IMR-90 (cell line): ENCODE measurements at regions not wholly inside any gene's neighbourhood (a gene's known extent, or its start where the extent isn't known, plus 50 kb on each side); places are given as distances from the start of the nearest gene placed in this dataset.

Experiments
- ATAC-seq: fragments of 200-7000 bp; cut with Tn5 transposase; 2 replicates; pipeline ENCODE4 v1.9.1; 2020; ENCODE audit warnings: low read depth, mild to moderate bottlenecking, moderate library complexity
- BruUV-seq: library from RNA; stranded (reverse); fragments of 400-500 nt; replicated peaks from 2 replicates; lab custom pipeline; 2021; lab: Mats Ljungman, UMichigan
- CTCF ChIA-PET: fragments of 300-600 bp; formaldehyde crosslinking; extraction: SDS; loops from one replicate; lab custom pipeline; 2021; ENCODE audit warnings: antibody characterized with exemption; lab: Yijun Ruan, JAX
- POLR2A ChIA-PET: fragments of 300-600 bp; sonication (Branson Sonifier 250); formaldehyde crosslinking; loops from one replicate; lab custom pipeline; 2022; ENCODE audit warnings: antibody characterized with exemption; ENCODE audit not compliant: unreplicated experiment; lab: Charles Lee
- DNase-seq: peaks from one replicate; pipeline ENCODE4 v3.0.0; 2013
- H2AFZ ChIP-seq: replicated peaks from 2 replicates; pipeline ENCODE3; 2013; ENCODE audit warnings: low read length, mild to moderate bottlenecking; ENCODE audit not compliant: poor library complexity
- H2AK5ac ChIP-seq: 2 replicates; pipeline ENCODE4 v1.6.1; 2013; ENCODE audit warnings: low read depth, low read length, inconsistent platforms
- H2AK9ac ChIP-seq: replicated peaks from 2 replicates; pipeline ENCODE3; 2013; ENCODE audit warnings: mild to moderate bottlenecking, low read depth, low read length, moderate library complexity; ENCODE audit not compliant: poor library complexity
- H2BK120ac ChIP-seq: 2 replicates; pipeline ENCODE4 v1.6.1; 2013; ENCODE audit warnings: low read depth, low read length, inconsistent platforms
- H2BK15ac ChIP-seq: 3 replicates; pipeline ENCODE4 v1.6.1; 2013; ENCODE audit warnings: low read depth, low read length, inconsistent platforms
- H2BK20ac ChIP-seq: 2 replicates; pipeline ENCODE4 v1.6.1; 2013; ENCODE audit warnings: low read depth, mild to moderate bottlenecking, inconsistent platforms, low read length, moderate library complexity
- H2BK5ac ChIP-seq: 2 replicates; pipeline ENCODE4 v1.6.1; 2013; ENCODE audit warnings: mild to moderate bottlenecking, low read depth, low read length, inconsistent platforms; ENCODE audit not compliant: poor library complexity, severe bottlenecking
- H3K14ac ChIP-seq: replicated peaks from 2 replicates; pipeline ENCODE4 v1.6.1; 2013; ENCODE audit warnings: low read depth, low read length, inconsistent platforms
- H3K18ac ChIP-seq: 2 replicates; pipeline ENCODE4 v1.6.1; 2013; ENCODE audit warnings: low read depth, low read length, control low read depth
- H3K23ac ChIP-seq: 2 replicates; pipeline ENCODE4 v1.6.1; 2013; ENCODE audit warnings: low read depth, low read length, inconsistent platforms
- H3K27ac ChIP-seq: 2 replicates; pipeline ENCODE4 v1.5.1; 2013; ENCODE audit warnings: mild to moderate bottlenecking, control low read depth, low read length; ENCODE audit not compliant: insufficient read depth
- H3K27me3 ChIP-seq: 2 replicates; pipeline ENCODE4 v1.6.1; 2013; ENCODE audit warnings: low read length; ENCODE audit not compliant: control insufficient read depth, insufficient read depth
- H3K36me3 ChIP-seq: 2 replicates; pipeline ENCODE4 v1.6.1; 2013; ENCODE audit warnings: low read length, mixed read lengths; ENCODE audit not compliant: control insufficient read depth, insufficient read depth
- H3K4ac ChIP-seq: 2 replicates; pipeline ENCODE4 v1.6.1; 2013; ENCODE audit warnings: low read depth, low read length, inconsistent platforms
- H3K4me1 ChIP-seq: 2 replicates; pipeline ENCODE4 v1.6.1; 2013; ENCODE audit warnings: low read length, mixed read lengths; ENCODE audit not compliant: control insufficient read depth, insufficient read depth
- H3K4me2 ChIP-seq: 2 replicates; pipeline ENCODE4 v1.6.1; 2013; ENCODE audit warnings: low read depth, mild to moderate bottlenecking, control low read depth, low read length, moderate library complexity
- H3K4me3 ChIP-seq: 2 replicates; pipeline ENCODE4 v1.5.1; 2013; ENCODE audit warnings: low read depth, mild to moderate bottlenecking, control low read depth, low read length, moderate library complexity; ENCODE audit not compliant: insufficient read depth
- H3K56ac ChIP-seq: 2 replicates; pipeline ENCODE4 v1.6.1; 2013; ENCODE audit warnings: low read length, inconsistent platforms; ENCODE audit not compliant: insufficient read depth; ENCODE audit errors: extremely low read depth
- H3K79me1 ChIP-seq, 2 experiments: 2 replicates each; pipeline ENCODE4 v1.6.1; 2013; ENCODE audit warnings: low read length in 2 of 2, inconsistent platforms in 1 of 2, low read depth in 1 of 2
- H3K9ac ChIP-seq: 2 replicates; pipeline ENCODE4 v1.6.1; 2013; ENCODE audit warnings: low read depth, low read length, control low read depth
- H3K9me1 ChIP-seq: 2 replicates; pipeline ENCODE4 v1.6.1; 2013; ENCODE audit warnings: low read length, inconsistent platforms; ENCODE audit not compliant: insufficient read depth
- H3K9me3 ChIP-seq: 2 replicates; pipeline ENCODE4 v1.6.1; 2013; ENCODE audit warnings: low read length; ENCODE audit not compliant: control insufficient read depth, insufficient read depth
- H4K20me1 ChIP-seq: 2 replicates; pipeline ENCODE4 v1.6.1; 2013; ENCODE audit warnings: low read length, inconsistent platforms; ENCODE audit not compliant: insufficient read depth
- H4K5ac ChIP-seq: 2 replicates; pipeline ENCODE4 v1.6.1; 2013; ENCODE audit warnings: mild to moderate bottlenecking, low read depth, low read length, control low read depth
- H4K8ac ChIP-seq, 2 experiments: 2 replicates each; pipeline ENCODE4 v1.6.1; 2013; ENCODE audit warnings: low read depth in 2 of 2, low read length in 2 of 2, control low read depth in 1 of 2, inconsistent platforms in 1 of 2
- H4K91ac ChIP-seq: 2 replicates; pipeline ENCODE4 v1.6.1; 2013; ENCODE audit warnings: low read depth, low read length, inconsistent platforms; ENCODE audit not compliant: insufficient read depth
- CEBPB ChIP-seq: IDR thresholded peaks from 2 replicates; pipeline ENCODE4 v1.6.1; 2012; ENCODE audit warnings: low read depth, low read length, improper control_type of control experiment
- ELK1 ChIP-seq: fragments of 150-350 bp; IDR thresholded peaks from 2 replicates; pipeline ENCODE4 v1.6.1; 2016; ENCODE audit warnings: low read depth, mild to moderate bottlenecking, low read length, moderate library complexity, borderline replicate concordance
- MAFK ChIP-seq: IDR thresholded peaks from 2 replicates; pipeline ENCODE4 v1.6.1; 2012; ENCODE audit warnings: low read depth, low read length, improper control_type of control experiment
- MAZ ChIP-seq: IDR thresholded peaks from 2 replicates; pipeline ENCODE4 v1.6.1; 2012; ENCODE audit warnings: low read depth, mild to moderate bottlenecking, low read length, improper control_type of control experiment, moderate library complexity, borderline replicate concordance
- MXI1 ChIP-seq: IDR thresholded peaks from 2 replicates; pipeline ENCODE4 v1.6.1; 2012; ENCODE audit warnings: low read depth, mild to moderate bottlenecking, low read length, moderate library complexity, borderline replicate concordance
- RAD21 ChIP-seq: IDR thresholded peaks from 2 replicates; pipeline ENCODE4 v1.6.1; 2012; ENCODE audit warnings: low read length, improper control_type of control experiment
- RCOR1 ChIP-seq: IDR thresholded peaks from 2 replicates; pipeline ENCODE4 v1.6.1; 2012; ENCODE audit warnings: mild to moderate bottlenecking, low read length, improper control_type of control experiment; ENCODE audit not compliant: insufficient replicate concordance
- RFX5 ChIP-seq: IDR thresholded peaks from 2 replicates; pipeline ENCODE4 v1.8.0; 2012; ENCODE audit warnings: low read depth, mild to moderate bottlenecking, low read length, moderate library complexity
- SMC3 ChIP-seq: fragments of 150-350 bp; IDR thresholded peaks from 2 replicates; pipeline ENCODE4 v1.6.1; 2016; ENCODE audit warnings: low read depth, mild to moderate bottlenecking, antibody characterized with exemption, low read length, moderate library complexity
- WGBS, 2 experiments: methylation state at CpG; one replicate each; pipeline versions ENCODE4 v1.1.5 to v1.1.7; 2013; ENCODE audit warnings: missing lambda C conversion rate in 2 of 2; ENCODE audit not compliant: insufficient read length in 1 of 2; ENCODE audit errors: extremely low coverage in 2 of 2; 5-methylcytosine and 5-hydroxymethylcytosine counted together
- dilution Hi-C: fragments of 300-500 bp; cut with HindIII; formaldehyde crosslinking; loops from one replicate; pipeline ENCODE4 v1.14.3; 2018; ENCODE audit warnings: low sequenced_read_pairs; ENCODE audit not compliant: unreplicated experiment
- in situ Hi-C: fragments of 300-500 bp; cut with MboI; formaldehyde crosslinking; loops from 3 replicates; pipeline ENCODE4 v1.14.3; 2019; ENCODE audit warnings: low sequenced_read_pairs, inconsistent platforms, mixed read lengths
- intact Hi-C: fragments of 100-400 bp; cut with micrococcal nuclease; formaldehyde crosslinking; loops from 2 replicates; pipeline ENCODE4 v1.10.0; 2022

- Histone ChIP-seq H2BK20ac (no peak overlapping the region), H3K9me1 (peaks cover 2% of the 10 kb centered on the region; the same call in 1 of the 2 replicates), H2BK5ac (no peak overlapping the region), H3K4me2 (no peak overlapping the region), H4K5ac (no peak overlapping the region), H3K9me3 (peaks cover 2% of the 10 kb centered on the region; the same call in 1 of the 2 replicates), H3K9ac (no peak overlapping the region), H3K79me1 (no peaks in the 10 kb centered on the region), H3K4me1 (no peaks in the 10 kb centered on the region; the same call in 1 of the 2 replicates), H3K4ac (no peak overlapping the region), H3K23ac (no peak overlapping the region), H3K56ac (no peak overlapping the region), H2BK120ac (no peak overlapping the region), H2AFZ (no peak overlapping the region), H4K8ac (no peak overlapping the region), H2AK5ac (no peak overlapping the region), H4K20me1 (no peaks in the 10 kb centered on the region), H3K27me3 (no peaks in the 10 kb centered on the region), H4K91ac (no peak overlapping the region), H3K4me3 (no peak overlapping the region), H2BK15ac (no peak overlapping the region), H2AK9ac (no peak overlapping the region), H3K14ac (no peak overlapping the region), H3K27ac (no peak overlapping the region), H3K18ac (no peak overlapping the region), H3K36me3 (no peaks in the 10 kb centered on the region)
- intact Hi-C loops (no loop called here), dilution Hi-C loops (no loop called here), in situ Hi-C loops (no loop called here)
- no peak for DNase-seq
- ChIA-PET POLR2A (no interaction called here), CTCF (no interaction called here)
- TF ChIP-seq RAD21 (no peak), MAFK (peak; percentile 91), RCOR1 (no peak), MAZ (no peak), CEBPB (no peak), SMC3 (no peak), MXI1 (no peak), ELK1 (no peak), RFX5 (no peak)
- no CpG with 5 or more reads among the region's 2 CpGs for WGBS, 2 experiments
- BruUV-seq: no TSS peak
- ATAC-seq: no peak
Measured at GRCh38 chr6:80633412-80633811, 526.9 kb downstream of the BCKDHB start.
